GM04503 (cell line): ENCODE measurements at regions not wholly inside any gene's neighbourhood (a gene's known extent, or its start where the extent isn't known, plus 50 kb on each side); places are given as distances from the start of the nearest gene placed in this dataset.

ENCODE experiments used
- DNase-seq: peaks from one replicate; pipeline ENCODE4 v3.0.0-alpha.2; 2012; ENCODE audit warnings: low read depth

DNA sequence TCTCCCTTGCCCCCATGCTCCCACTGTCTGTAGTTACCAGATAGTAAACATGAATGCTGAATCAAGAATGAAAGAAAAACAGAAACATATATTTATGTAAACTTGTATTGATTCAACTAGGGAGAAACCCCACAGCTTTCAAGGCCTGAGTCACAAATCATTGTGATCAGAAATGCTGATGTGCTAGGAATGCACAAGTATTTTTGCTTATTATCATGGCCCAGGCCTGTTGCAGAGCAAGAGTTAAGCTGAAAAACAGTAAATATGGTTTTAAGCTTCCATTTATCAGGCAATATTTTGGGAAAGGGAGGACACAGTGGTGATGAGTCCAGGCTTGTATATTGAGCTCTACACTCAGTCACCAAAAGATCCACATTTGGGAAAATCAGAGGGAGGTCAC, 669.6 kb downstream of the DIAPH3 start:
- DNase-seq = no peak

DNA sequence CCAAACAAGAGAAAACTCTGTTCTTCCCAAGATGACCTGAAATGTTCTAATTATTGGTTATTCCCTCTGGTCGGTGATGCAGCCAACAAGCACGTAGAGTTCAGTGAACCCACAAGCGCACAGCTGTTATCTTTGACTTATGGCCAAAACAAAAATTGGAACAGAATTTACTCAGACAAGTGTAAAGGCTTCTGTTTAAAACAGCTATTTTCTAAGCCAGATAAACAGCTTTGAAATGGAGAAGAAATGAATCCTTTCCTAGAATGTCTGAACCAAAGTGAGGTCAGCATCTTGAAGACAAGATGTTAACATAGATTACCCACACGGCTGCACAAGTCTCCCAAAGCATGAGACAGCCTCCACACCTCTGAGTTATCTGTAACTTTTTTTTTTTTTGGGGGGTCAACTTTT, 669.2 kb downstream of the DIAPH3 start:
- DNase-seq = no peak

DNA sequence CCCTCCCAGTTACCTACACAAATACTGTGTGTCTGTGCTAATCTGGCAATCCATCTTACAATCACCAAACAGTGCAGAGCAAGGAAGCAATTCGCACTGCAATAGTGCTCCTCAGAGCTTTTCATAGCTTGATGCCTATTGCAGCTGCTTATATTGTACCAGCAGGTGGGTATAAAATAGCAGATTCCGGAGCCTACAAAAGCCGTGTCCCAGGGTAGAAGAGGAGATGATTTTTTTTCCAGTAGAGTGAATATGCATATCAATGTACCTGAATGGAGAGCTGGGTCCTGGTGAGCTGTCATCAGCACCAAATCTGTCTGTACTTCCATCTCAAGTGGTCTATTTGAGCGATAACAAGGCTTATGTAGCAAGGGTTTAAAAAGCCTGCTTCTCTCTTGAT, 668.4 kb downstream of the DIAPH3 start:
- no peak for DNase-seq

DNA sequence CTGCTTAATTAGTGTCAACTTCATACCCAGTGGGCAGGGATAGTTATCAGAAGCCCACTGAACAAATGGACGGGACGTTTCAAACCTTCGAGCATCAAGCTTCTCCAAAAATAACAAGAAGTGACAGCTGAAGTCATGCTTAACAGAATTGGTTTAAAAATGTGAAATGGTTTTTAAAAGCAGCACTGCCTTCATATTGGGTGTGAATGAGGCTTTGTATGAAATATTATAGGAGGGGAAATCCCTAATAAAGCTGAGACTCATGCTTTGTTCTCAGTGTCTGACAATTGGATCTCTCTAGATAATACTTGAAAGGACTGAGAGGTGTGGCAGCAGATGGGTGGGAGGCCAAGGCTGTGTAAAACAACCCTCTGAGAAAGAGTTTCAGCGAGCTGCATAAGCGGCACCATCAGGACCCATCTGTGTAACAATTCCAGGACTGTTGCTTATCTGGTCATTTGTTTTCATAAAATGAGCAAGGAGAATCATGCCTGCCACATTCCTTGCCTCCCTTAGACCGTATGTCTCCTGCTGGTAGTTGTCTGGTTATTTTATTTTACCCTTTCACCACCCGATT, 667.7 kb downstream of the DIAPH3 start:
- DNase-seq = no peak

DNA sequence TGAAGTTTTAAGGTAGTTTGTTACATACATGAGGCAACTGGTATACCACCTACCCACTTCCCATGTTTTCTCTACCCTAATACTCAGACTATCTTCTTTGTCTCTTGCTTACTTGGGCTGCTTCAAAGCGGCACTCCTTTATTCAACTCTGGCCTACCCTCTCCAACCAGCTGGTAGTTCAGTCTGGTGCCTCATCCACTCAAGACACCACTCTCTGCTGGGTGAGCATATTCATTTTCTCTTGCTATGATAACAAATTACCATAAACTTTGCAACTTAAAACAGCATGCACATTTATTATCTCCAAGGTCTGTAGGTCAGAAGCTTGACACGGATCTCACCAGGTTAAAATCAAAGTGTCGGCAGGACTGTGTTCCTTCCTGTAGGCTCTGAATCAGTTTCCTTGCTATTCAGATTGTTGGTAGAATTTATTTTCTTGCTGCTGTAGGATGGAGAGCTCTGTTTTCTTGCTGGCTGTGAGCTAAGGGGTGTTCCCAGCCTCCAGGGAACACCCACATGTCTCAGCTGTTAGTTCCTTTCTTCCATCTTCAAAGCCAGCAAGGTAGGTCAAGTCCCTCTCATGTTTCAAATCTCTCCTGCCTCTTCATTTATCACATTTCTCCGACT, 666.0 kb downstream of the DIAPH3 start:
- DNase-seq = no peak

DNA sequence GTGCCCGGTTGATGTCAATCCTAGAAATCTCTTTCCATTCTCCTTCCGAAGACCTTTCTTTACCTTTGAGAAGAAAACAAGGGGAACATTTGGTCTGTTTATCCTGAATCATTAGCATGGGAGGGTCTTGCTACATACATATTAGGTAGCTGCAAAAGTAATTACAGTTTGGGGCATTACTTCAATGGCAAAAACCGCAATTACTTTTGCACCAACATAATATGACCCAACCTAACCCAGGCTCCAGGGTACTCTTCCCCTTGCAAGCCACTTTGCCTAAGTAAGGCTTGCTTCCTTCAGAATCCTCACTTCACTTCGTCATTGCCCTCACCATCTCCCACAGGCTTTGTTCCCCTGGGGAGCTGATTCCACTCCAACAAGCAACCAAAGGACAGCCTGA, 662.7 kb downstream of the DIAPH3 start:
- DNase-seq = no peak

DNA sequence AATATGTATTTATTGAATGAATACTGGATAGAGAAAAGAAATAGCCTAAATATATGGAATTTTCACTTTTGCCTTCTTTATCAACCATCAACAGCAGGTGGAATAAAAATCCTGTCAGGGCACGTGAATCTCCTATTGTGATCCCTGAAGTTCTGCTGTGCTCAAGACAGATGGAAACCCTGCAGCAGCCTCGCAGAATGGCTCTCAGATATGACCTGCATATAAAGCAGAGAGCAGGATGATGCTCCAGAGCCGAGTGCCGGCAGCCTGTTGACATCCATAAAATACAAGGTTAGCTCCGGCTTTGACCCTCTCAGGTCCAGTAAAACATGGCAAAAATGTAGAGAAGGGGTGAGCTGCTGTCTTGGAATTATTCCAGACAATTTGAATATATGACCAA, 659.3 kb downstream of the DIAPH3 start:
- no peak for DNase-seq

DNA sequence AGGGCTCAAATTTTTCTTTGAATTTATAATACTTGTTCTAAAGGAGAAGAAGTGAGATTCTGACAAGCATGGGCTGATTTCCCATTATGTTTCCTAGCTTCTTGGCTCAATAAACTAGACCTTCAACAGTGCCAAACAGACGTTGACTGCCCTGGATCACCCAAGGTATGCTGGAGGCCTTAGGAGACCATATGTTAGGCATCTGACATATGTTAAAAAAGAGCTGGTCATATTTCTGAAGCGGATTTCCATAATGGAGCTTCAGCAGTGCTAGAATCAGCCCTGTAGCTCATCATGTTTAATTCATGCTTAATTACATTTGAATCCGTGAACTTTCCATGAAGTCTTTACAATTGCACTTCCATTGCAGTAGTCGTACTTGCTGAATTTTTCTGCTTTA, 653.3 kb downstream of the DIAPH3 start:
- DNase-seq = no peak

DNA sequence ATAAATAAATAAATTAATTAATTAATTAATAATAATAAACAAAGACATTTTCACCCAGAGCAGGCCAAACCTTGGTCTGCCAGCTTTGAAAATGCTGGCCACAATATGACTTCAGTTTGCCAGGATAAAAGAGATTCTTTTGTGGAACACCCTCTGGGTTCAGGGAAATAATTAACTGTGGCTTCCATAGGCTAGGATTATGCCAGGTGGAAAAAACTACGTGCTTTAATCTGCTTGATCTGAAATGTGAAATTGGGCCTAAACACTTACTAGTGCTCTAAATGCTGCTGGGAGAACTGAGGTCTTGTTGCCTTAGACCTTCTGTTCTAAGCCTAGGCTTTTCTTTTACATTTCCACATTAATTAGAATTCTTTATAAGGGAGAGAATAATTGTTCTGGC, 650.0 kb downstream of the DIAPH3 start:
- DNase-seq = no peak

DNA sequence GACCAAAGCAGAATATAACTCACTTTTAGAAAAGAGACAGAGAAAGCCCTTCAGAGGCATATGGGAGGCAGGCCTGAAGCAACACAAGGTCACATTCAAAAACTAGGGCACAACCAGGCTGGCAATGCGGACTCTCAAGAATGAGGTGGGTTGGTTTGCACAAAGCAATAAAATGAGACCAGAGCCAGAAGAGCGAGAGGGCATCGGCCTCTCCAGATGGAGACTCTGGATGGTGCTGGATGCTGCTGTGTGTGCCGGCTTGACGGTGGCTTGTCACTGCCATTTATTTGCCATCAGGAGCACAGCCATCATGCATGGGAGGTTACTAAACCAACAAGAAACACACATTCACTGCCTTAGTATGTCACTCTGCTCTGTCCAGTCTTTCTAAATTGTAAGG, 649.4 kb downstream of the DIAPH3 start:
- no peak for DNase-seq

DNA sequence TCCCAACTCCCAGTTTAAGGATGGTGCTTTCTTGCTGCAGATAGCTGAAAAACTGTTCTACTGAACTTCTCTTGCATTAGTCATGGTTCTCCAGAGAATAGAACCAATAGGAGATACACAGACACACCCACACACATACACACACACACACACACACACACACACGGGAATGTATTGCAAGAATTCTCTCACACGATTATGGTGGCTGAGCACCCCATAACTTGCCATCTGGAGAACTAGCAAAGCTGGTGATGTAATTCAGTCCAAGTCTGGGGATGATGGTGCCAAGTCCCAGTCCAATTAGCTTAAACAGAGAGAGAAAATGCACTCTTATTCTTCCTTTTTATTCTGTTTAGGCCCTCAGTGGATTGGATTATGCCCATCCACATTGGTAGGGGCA, 643.9 kb downstream of the DIAPH3 start:
- DNase-seq = no peak

DNA sequence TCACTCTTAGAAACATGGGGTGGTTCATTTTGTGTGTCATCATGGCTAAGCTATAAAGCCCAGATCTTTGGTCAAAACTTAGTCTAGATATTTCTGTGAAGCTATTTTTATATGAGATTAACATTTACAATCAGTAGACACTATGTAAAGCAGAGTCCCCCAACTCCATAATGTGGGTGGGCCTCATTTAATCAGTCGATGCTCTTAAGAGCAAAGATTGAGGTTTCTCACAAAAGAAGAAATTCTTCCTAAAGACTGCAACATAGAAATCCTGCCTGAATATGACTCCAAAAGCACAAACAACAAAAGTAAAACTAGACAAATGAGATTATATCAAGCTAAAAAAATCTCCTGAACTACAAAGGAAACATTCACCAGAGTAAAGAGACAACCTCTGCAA, 642.2 kb downstream of the DIAPH3 start:
- no peak for DNase-seq

DNA sequence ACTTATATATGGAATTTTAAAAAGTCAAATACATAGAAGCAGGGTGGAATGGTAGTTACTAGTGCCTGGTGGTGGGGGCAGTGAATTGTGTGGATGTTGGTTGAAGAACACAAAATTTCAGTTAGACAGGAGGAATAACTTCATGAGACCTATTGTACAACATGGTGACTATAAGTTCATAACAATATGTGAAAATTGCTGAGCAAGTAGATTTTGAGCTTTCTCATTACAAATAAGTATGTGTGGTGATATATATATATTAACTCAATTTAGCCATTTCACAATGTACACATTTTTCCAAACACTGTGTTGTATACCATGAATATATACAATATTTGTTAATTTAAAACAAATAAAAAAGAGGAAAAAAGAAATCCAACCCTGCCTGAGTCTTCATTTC, 641.1 kb downstream of the DIAPH3 start:
- DNase-seq = no peak

DNA sequence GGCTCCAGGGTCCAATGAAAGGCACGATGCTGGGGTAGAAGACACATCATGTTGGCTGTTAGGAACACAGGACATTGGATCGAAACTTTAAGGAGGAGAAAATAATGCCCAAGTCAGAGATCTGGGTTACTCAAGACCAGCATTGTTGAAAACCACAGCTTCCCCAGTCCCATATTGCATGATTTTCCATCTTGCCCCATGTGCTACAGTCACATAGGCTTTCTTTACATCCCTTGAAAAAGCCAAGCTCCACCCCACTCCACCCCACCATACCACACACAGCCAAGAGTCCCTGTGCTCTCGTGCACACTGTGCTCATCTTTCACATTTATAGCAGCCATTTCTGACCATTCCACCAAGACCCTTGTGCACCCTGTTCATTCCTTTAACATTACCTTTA, 636.2 kb downstream of the DIAPH3 start:
- no peak for DNase-seq

DNA sequence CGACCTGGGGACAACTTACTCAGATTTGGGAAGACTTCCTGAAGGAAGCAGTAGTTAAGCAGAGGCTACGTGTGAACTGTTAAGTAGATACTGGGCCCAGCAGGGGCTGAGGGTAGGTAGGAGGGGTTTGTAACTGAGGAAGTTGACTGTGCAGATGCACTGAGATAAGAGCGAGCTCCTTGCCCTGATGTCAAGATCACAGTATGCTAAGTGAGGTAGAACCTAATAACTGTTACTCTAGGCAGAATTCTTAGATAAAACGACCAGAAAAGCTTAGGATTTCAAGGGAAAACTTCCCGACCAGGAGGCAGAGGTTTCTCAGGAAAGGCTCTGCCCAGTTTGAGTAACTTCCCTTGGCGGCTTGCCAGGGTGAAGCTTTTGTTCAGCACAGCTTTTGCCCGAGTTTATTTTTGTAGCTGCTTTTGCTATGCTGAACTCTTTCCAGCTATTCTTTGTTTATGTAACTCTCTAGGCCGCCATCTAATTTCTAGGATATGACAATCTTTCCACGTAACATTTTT, 632.1 kb downstream of the DIAPH3 start:
- no peak for DNase-seq

DNA sequence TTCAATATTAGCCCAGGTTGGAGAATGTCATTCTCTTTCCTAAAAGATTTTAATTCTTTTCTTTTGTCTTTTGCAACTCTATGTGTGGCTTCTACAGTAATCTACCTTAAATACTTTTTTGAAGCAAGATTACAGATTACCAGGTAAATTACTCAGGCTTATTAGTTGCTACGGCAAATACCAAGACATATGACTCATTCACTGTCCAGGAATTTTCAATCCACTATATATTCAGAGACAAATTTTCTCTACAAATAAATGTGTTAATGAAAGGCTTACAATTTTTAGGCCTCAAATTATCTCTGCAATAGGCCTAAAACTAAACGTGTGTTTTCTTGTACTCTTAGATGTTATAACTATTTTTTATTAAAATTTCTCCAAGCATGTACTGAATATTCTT, 631.3 kb downstream of the DIAPH3 start:
- DNase-seq = no peak

DNA sequence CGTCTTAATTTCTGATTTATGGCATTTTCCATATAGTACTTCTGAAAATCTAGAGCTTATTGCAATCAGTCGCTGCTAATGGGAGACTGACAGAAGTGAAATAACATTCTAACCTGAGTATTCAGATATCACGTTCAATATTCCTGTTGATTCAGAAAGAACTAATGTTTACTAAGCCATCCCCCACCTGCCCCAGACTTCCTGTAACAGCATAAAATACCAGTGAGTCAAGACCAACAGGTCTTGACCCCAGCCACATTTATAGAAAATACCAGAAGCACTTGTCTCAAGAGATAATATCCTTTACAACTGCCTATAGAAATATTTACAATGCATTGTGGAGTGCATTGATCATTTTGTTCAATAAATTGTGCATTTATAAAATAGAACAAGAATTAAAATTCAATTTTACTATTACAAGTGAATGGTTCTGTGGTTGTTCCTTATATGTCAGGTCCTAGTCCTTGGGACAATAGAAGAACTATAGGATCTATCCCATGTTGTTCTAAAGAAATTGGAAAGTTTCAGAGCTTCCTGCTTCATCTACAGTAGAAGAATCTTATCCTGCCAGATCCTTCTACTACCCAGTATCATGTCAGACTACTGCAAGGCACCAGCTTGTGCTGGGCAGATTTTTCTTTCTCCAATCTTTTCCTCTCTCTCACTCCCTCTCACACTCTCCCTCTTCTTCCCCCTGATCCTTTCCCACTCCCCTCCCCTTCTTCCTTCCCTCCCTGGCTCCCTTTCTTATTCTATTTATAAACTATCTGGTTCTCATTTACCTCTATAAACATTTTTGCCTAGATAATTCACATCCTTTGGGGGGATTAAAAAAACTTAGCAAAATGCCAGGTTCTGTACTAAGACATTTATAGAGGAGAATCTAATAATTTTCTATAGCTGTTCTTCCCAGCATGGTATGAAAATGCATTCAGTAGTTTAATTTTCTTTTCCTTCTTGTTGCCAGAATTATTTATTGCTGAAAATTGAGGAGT, 629.9 kb downstream of the DIAPH3 start:
- DNase-seq = no peak

DNA sequence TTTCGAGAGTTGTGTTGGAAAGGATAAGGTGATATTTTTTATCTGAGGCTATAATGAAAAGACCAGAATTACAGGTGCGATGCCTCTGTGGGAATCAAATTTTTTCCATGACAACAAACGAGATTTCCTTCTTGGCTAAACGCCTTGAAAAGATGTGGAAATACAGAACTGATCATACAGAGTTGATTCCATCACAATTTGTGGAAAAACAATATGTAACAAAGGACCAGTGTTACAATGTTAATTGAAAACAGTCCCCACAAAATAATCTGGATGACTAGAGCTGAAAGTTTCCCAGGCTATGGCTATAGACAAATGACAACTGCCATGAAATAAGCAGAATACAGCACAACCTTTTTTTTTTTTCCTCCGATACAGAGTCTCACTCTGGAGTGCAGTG, 628.9 kb downstream of the DIAPH3 start:
- no peak for DNase-seq

DNA sequence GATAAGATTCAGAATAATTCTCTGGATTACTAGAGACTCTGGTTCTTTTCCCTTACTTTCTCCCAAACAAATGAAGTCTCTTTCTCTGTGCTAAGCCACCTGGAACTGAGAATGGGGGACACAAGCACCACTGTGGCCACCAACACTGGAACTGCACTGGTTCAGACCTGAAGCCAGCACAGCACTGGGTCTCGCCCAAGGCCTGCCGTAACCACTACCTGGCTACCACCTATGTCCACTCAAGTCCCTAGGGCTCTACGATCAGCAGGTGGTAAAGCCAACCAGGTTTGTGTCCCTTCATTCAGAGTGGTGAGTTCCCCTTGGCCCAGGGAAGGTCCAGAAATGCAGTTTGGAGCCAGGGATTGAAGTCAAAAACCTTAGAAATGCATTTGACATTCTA, 626.2 kb downstream of the DIAPH3 start:
- no peak for DNase-seq

DNA sequence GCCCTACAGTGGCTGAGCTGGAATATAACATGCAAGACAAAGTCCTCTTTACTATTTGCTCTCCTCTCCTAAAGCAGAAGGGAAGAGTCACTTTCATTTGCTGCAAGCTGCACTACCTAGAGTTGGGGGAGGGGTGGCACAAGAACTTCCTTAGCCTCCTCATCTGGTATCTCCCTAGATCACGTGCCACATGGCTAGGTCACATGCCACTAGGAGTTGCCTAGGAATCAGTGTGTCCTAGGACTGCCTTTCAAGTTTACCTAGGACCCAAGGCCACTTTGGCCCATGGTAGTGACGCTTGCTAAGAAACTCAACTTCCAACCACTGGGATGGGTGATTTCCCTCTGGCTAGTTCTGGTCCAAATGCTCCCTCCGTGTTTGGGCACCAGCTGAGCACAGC, 625.2 kb downstream of the DIAPH3 start:
- no peak for DNase-seq

DNA sequence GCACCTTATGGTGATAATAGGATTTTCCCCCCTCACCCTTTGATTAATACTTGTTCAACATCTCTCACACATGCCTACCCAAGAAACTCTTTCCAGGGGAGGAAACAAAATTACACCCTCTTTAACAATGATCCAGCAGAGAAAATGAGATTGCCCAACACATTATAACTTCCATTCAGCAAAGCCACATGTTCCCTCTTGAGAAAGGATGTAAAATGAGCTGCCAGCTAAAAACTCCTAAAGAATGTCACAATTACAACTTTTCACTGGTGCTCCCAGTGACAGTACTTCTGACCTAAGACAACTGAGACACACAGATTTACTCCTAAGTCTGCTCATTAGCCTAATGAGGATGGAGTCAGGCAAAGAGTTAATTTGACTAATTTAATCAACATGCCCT, 621.4 kb downstream of the DIAPH3 start:
- DNase-seq = no peak

DNA sequence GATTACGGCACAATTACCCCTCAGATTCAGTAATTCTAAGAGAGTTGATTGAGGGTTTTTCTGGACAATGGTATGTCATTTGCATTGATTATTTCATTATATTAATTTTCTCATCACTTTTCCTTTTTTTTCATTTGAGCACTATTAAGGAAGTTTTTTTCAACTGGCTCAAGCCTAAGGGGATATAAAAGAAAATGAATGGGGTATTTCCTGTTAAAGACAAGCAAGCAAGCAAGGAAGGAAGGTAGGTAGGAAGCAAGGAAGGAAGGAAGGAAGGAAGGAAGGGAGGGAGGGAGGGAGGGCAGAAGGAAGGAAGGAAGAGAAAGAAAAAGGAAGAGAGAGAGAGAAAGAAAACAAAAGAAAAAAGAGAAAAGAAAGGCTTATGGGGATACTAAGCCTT, 620.3 kb downstream of the DIAPH3 start:
- no peak for DNase-seq

DNA sequence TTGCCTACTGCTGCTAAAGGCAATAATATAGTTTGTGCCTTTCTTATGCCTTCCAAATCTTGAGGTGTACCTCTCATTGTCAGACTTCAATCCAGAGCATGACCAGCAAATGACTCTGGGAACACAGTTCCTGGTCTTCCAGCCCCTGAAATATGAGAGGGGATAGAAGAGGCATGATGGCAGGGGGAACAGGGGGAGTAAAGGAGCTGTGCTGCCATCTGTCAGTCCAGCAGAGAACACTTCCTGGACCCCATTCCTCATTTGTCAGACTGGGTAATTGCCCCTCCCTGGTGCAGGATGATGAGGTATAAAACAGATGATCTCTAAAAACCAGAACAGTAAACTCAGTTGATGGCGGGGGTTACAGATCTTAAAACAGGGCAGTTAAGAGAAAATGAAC, 618.7 kb downstream of the DIAPH3 start:
- DNase-seq = no peak
